ENCODE measurements at regions not wholly inside any gene's neighbourhood (a gene's known extent, or its start where the extent isn't known, plus 50 kb on each side); places are given as distances from the start of the nearest gene placed in this dataset.
"Not testable (repeated sequence)": the region's sequence is repeated elsewhere in the genome, so short reads cannot be mapped to it uniquely, and the experiment has no call there.

DNA sequence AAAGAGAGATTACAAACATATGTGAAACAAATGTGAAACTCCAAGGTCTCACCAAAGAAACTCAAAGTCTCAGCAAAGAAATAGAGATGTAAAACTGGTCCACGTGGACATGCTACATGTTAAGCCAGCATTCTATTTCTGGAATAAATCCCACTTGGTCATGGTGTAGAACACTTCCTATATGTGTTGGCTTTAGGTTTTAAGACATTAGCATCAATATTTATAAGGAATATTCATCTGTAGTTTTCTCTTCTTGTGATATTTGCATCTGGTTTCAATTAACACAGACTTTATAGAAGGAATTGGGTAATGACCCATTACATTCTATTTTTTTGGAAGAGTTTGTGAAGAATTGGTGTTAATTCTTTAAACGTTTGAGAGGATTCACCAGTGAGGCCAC, 133.1 kb downstream of the COPS8 start:
- DNase-seq = no peak

DNA sequence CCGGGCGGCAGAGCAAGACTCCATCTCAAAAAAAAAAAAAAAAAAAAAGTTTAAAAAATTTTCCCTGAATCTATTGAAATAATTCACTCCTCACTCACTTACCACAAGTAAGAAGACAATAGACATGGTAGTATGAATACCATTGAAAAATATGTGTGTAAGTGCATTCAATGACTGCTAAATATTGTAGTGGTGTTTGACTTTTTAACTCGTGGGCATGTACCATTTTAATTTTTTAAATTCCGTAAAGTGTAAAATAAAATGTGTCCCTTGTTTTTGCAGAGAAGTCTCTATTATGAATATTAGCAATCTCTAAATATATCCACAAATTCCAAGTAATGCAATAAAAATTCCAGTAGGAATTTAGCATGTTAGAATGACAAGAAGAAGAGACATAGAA, 134.1 kb downstream of the COPS8 start:
- no peak for DNase-seq

DNA sequence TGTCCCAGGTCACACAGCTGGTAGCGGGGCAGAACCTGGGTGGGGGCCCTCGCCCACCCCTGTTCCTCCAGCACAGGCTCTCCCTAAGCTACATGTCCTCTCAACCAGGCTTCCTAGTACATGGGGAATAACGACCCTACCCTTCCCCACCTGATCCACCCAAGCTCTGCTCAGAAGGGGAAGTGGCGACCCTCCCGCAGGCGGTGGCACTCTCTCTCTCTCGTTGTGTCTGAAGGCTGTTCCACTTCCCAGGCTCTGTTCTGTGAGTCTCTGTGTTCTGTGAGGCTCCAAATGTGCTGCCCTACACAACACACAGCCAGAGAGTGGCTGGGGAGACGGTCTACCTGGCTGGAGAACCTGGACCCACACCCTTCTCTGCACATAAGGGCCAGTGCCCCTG, 135.8 kb downstream of the COPS8 start:
- no peak for DNase-seq

DNA sequence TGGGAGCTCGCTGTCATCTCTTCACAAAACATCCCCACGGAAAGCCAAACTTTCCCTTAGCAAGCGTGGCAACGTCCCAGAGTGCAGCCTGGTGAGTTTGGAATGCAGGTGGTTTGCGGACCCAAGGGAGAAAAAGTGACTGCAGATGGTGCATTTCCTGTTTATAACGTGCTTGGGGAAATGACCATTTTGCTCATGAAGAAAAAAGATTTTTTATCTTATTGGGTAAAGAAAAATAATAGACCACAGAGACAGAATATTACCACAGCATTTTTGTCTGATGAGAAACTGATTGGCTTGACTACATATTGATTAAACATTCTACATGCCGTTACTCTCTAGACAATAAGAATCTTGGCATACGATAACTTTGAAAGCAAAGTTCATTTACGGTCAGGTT, 136.5 kb downstream of the COPS8 start:
- DNase-seq = no peak

DNA sequence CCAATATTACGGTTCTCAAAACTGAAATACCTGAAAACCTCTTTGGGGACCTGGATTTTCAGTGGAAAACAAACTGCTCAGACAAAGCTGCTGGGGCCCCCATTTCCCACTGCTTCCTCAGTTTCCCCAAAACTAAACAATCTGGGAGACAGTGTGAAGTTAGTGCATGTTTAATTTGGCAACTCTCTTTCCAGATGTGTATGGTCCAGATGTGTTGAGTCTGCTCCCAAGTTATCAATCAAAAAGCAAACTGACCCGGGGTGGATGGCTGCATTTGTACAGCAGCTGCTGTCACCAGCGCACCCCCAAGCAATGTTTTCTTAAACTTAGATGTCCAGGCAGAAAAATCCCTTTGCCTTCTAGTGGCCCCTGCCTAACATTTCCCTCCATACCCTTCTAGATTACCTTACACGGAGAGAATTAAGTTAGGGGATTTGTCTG, 136.9 kb downstream of the COPS8 start:
- DNase-seq = no peak

DNA sequence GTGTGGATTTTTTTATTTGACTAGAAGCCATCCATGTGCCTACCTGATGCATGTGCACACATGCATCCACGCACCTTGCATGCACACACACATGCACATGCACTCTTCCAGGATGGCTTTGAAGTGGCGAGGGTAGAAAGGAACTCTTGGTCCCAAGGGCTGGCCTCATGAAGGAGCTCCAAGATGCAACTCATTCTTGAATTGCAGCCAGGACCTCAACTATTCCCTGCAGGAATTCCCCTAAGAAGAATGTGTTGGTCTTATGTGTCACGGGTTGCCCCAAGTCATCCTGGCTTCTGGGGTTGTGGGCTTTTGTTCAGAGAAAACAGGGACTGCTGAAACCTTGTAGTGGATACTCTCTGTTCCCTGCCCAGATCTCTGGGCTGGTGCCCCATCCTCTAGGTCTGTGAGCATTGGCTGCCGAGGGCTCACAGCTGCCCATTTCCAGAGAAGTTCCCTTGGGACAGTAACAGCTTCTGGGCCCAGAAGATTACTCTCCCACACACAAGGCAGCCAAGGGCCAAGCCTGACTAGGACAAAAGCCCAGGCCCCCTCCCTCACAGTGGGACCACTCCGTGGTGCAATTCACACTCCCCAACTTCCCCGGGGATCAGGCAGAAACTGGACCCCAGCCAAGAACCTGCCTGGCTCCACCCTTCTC, 137.6 kb downstream of the COPS8 start:
- DNase-seq = no peak

DNA sequence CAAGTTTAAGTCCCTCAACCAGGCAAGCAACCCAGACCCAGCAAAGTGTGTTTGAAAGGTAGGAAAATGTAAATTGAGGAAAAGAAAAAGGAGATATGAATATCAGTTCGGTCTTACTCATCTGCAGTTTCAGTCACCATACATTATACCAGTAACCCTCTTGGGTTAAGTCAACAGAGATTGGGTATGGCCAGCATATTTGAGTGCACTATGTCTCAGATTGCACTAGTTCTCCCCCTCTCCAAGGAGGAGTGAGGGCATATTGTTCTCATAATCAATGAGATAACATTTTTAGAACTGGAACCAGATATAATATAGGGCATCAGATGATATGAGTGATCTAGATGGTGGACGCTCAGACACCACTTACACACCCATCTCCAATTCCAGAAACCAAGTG, 141.5 kb downstream of the COPS8 start:
- no peak for DNase-seq

DNA sequence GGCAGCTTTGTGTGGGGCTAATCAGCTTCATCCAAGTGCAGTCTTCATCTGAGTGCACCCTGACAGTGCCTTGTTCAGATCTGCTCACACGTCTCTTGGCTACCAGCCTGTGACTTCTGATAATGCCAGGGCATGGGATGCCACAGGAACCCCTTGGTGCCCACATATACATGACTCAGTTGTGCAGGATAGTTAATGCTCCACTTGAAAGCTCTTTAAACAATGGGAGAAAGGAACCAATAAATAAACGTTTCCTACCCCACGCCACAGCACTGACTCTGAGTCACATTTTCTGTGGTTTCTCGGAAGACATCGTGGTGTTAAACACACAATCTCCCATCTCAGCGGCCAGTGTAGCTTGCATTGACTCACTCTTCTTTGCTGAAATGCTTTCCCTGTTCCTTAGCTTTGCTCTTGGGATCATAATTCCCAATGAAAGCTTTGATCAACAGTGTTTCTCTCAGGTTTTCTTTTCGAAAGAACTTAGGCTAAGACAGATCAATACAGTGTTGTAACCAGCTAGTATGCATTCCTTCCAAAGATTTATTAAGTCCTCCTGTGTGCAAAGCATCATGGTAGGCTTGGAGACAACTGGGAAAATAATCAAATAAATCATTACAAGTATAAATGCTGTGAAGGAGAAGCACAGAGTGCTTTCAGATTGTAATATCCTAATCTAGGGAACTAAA, 142.0 kb downstream of the COPS8 start:
- no peak for DNase-seq

DNA sequence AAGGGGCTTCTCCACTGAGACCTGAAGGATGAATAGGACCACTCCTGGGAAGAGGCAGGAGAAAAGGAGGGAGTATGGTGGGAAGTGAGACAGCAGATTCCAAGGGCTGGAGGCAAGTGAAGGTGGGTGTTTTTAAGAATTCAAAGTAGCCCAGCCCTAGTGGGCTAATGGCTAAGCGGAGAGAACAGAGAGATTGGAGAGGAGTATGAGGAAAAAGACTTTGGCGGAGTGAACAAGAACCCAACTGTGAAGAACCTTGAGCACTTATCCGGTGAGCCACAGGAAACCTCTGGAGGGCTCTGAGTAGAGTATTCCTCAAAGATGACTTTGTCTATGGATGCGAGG, 142.6 kb downstream of the COPS8 start:
- DNase-seq = no peak

DNA sequence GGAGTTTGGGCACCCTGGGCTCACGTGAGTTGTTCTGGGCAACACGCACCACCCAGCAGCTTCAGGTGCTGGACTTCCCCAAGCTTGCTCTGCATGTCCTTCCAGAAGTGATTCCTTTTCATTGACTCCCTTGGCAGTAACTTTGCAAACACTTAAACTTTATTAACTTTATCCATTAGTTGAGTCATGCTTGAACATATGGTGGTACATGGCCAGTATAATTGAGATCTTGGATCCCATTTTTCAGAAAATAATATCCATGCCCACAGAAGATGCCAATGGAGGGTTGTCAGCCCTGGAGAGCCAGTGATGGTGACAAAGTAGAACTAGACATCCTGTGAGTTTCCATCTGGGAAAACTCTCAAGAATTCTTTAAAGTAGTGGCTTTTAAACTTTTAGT, 144.2 kb downstream of the COPS8 start:
- no peak for DNase-seq

DNA sequence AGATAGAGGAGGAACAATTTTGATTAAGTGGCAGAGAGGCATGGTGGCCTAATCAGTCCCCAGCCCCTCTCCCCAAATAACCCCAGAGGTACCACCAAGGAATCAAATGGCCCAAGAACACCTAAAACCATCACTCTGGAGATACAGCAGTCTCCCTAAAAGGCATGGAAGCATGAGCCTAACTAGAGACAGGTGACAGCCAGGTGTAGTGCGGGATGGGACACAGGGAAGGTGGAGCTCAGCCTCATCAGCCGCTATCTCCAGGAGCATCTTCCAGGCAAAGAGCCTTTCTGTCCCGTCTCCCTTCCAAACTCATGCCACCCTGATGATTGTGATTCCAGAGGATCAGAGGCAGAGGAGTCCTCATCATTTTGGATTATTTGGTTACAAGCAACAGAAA, 144.7 kb downstream of the COPS8 start:
- DNase-seq = no peak

DNA sequence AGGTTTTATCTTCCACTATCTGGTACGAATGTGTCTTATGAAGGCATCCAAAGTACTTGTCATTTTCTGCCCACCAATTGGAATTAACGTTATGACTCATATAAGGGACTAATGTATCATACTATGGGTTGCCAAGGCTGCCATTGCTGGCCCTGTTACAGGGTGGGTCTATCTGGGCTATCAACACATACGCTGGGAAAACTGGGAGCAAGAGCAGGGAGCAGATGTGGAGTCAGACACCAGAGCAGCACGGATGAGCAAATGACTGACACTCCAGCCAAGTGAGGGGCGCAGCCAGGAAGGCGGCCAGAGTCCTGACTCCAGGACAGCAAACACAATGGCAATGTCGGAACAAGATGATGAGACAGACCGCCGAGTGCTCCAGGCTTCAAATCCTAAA, 145.9 kb downstream of the COPS8 start:
- DNase-seq = no peak

DNA sequence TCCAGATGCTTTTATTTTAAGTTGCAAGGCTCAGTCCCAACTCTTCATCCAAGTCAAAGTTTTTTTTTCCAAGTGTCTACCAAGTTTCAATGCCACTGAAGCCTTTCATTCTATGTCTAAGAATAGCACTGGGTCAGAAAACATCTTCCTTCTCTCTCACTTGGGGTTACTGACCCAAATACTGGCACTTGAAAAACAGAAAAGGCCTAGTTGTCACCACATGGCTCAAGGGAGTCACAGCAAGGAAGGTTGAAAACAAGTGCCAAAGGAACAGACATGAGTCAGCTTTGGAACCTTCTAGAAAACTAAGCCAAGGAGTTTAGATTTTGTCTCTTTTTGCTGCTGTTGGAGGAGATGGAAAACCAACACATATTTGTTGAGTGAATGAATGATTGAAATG, 146.5 kb downstream of the COPS8 start:
- no peak for DNase-seq

DNA sequence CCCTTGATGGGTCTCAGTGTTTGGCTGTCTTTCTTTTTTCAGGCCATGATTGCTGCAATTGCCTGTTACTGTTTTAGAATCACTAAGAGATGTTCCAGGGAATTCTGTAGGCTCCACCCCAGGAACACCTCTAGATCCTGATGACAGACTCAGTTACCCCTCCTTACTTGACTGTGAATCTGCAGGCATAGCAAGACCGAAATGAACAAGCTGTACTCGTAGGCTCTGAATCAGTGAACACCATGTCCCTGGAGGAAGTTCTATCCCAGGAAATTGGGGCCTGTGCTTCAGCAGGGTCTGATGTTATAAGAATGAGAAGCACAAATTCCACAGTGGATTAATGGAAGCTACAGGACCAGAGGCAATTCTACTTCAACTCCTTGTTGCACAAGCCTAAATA, 148.6 kb downstream of the COPS8 start:
- DNase-seq = no peak

DNA sequence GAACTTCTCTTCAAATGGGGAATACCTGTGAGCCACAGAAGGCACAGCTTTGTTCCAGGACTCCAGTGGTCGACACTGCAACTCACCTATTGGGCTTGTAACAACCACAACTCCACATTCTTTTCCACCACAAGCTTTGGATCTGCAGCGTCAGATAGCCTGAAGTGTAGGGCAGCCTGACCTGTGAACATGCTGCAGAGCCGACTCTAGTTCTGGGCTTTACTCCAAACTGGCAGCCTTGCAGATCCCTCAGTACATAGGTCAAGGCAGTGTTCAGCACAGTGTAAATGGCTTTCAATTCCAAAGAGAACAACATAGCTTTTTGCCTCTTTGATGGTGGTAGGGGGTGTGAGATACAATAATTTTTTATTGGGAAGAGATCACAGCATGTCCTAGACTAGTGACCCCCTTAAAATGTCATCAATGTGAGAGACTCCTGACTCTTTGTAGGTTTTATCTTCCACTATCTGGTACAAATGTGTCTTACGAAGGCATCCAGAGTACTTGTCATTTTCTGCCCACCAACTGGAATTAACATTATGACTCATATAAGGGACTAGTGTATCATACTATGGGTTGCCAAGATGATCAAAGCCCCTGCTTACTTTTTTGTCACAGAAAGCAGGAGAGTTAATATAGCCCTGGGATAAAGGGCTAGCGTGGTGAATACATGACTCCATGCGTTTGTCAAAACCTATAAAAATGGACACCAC, 149.8 kb downstream of the COPS8 start:
- DNase-seq = no peak

DNA sequence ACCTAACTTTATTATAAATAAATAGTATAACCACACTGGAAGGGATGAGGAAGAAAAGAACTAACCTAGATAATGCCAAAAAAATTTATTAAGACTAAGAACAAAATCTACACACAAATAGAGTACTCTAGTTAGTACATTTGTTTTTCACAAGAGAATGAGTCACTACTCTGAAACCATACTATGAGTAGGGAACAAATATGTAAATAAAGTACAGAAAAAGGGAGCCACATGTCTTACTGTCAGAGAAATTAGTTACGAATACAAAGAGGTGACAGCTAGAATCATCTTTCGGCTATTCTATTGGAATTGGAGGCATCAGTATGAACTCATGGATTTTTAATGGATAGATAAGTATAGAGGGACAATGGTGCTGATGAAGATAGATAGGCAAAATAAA, 150.5 kb downstream of the COPS8 start:
- DNase-seq = no peak

DNA sequence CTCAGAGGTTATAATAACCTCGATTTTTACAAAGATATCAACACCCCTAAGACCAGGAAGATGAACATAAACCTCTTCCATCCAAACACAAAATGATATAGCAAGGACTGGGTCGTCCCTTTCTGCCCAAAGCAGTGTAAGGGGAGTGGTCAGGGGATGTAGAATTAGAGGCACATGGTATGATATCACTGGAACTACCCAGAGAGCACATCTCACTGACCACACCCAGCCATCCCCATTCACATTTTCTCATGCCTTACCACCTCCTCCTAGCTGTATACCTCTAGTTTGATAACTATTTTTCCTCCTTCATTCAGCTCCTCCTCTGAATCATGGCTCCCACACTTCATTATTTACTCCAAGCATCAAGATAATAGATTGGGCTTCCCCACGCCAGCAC, 152.6 kb downstream of the COPS8 start:
- DNase-seq = no peak

DNA sequence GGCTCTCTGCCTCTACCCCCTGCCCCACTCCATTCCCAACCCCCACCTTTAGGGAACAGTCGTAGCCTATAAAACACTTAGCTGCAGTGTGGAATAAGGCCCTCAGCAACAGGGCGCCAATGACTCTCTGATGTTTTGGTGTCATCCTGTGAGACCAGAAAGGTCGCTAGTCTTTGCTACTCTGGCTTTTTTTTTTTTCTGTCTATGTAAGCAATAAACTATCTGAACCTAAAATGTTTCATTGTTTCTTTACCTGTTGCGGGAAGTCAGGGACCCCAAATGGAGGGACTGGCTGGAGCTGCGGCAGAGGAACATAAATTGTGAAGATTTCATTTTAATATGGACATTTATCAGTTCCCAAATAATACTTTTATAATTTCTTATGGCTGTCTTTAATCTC, 154.6 kb downstream of the COPS8 start:
- DNase-seq = no peak

DNA sequence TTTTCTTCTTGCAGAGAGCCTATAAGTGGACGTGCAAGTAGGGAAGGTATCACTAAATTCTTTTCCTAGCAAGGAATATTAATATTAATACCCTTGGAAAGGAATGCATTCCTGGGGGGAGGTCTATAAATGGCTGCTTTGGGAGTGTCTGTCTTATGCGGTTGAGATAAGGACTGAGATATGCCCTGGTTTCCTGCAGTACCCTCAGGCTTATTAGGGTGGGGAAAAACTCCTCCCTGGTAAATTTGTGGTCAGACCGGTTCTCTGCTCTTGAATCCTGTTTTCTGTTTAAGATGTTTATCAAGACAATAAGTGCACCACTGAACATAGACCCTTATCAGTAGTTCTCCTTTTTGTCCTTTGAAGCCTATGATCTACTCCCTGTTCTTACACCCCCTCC, 155.2 kb downstream of the COPS8 start:
- DNase-seq = not testable (repeated sequence)

DNA sequence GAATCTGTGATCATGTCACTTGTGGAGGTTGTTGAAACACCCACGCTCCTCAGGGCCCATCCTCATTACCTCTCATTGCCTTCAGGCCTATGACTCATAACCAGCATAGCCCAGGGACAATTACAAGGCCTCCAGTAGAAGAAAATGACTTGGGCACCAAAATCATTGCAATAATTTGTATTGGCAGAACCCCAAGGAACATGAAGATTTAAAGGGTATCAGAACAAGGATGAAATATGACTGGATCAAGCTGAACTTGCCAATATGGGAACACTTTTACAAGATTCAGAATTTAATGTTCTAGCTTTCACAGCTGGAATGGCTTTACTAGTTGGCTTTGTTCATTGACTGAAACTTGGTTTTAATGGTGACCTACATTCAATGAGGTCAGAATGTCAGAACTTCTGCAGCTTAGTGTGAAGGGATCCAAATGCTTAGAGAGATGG, 156.4 kb downstream of the COPS8 start:
- no peak for DNase-seq

DNA sequence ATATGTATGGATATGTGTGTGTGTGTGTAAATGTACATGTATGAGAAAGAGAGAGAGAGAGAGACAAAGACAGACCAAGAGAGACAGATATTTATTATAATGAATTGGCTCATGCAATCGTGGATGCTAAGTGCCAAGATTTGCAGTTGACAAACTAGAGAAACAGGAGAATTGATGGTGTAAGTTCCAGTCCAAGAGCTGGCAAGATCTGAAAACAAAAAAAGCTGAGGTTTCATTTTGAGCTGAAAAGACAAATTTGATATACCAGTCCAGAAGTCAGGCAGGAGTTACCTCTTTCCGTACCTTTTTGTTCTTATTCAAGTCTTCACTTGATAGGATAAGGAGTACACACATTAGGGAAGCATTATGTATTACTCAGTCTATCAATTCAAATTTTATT, 157.8 kb downstream of the COPS8 start:
- no peak for DNase-seq

DNA sequence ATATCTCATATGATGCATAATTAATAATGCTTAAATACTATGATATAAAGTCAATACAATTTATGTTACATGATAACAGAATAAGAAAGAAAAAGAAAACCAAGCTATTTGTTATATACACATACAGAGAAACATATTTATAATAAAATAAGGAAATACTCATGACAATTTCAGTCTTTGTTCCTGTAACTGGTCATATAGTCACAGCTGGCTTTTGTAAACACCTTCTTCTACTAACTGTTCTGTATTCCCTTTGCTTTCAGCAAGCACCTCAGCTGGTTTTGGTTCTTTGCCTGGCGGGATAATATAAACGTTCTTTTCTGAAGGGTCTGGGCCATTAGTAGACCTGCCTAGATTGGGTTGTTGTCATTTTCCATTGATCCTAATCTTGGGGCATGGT, 158.5 kb downstream of the COPS8 start:
- DNase-seq = no peak

DNA sequence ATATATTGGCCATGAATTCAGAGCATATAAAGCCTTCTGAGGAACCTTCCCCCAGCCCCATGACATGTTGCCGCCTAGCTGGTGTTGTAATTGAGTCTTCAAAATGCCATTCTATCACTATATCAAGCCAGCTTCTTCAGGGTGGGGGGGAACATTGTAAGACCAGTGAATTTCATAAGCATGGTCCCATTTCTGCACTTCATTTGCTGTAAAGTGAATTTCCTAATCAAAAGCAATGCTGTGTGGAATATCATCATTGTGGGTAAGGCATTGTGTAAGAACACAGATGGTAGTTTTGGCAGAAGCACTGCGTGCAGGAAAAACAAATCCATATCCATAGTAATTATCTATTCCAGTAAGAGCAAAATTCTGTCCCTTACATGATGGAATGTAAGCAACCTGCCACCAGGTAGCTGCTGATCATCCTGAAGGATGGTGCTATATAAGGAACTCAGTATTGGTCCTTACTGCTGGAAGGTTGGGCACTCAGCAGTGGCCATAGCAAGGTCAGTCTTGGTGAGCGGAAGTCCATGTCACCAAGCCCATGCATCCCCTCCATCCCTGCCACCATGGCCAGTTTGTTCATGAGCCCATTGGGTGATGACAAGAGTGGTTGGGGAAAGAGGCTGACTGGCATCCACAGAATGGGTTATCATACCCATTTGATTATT, 159.4 kb downstream of the COPS8 start:
- no peak for DNase-seq

DNA sequence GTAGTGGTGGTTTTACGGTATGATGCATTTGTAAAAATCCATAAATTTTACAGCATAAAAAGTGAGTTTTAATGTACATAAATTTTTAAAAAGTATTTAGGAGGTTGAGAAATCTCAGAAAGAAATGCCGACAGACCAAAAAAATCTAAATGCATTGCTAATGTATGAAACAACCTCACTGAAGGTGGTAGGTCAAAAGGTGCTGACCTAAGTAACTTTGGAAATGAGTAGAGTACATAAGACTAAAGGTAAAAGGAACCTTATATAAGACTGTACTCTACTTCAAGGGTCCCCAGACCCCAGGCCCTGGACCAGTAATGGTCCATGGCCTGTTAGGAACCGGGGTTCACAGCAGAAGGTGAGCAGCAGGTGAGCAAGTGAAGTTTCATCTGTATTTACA, 163.4 kb downstream of the COL6A3 start:
- no peak for DNase-seq
